Kidney (tissue), 13 donors: ENCODE measurements at regions not wholly inside any gene's neighbourhood (a gene's known extent, or its start where the extent isn't known, plus 50 kb on each side); places are given as distances from the start of the nearest gene placed in this dataset.

ENCODE experiments used
- DNase-seq, 5 donors: peaks; one replicate each; pipeline ENCODE4 v3.0.0-alpha.2; 2013 to 2020
- FAIRE-seq: peaks from 2 replicates; lab custom pipeline; 2012; peaks lifted over from hg19 to GRCh38; lab: Jason Lieb, UNC
- H3K27ac ChIP-seq, 2 donors: one replicate each; pipeline ENCODE4 v1.7.0; 2013; ENCODE audit warnings: low read depth in 2 of 2, low read length in 2 of 2, inconsistent platforms in 1 of 2
- H3K27me3 ChIP-seq: one replicate; pipeline ENCODE4 v1.7.1; 2013; ENCODE audit warnings: low read length, inconsistent platforms; ENCODE audit not compliant: control insufficient read depth, insufficient read depth
- H3K36me3 ChIP-seq, 3 donors: one replicate each; pipeline versions ENCODE4 v1.7.0 to v1.7.1; 2013; ENCODE audit warnings: low read length in 3 of 3, control low read depth in 1 of 3, inconsistent platforms in 1 of 3; ENCODE audit not compliant: insufficient read depth in 3 of 3, control insufficient read depth in 2 of 3
- H3K4me1 ChIP-seq, 3 donors: one replicate each; pipeline versions ENCODE4 v1.7.0 to v1.7.1; 2013; ENCODE audit warnings: low read length in 3 of 3, inconsistent platforms in 1 of 3, low read depth in 1 of 3; ENCODE audit not compliant: control insufficient read depth in 2 of 3, insufficient read depth in 2 of 3
- H3K4me3 ChIP-seq, 3 donors: one replicate each; pipeline versions ENCODE4 v1.7.0 to v1.8.1; 2013; ENCODE audit warnings: low read length in 3 of 3, control low read depth in 1 of 3, inconsistent platforms in 1 of 3
- H3K9ac ChIP-seq, 3 donors: one replicate each; pipeline versions ENCODE4 v1.7.0 to v1.7.1; 2013; ENCODE audit warnings: low read length in 3 of 3, control low read depth in 1 of 3, inconsistent platforms in 1 of 3
- H3K9me3 ChIP-seq, 3 donors: one replicate each; pipeline versions ENCODE4 v1.7.0 to v1.7.1; 2013; ENCODE audit warnings: low read length in 3 of 3, control low read depth in 1 of 3, inconsistent platforms in 1 of 3; ENCODE audit not compliant: control insufficient read depth in 2 of 3, insufficient read depth in 1 of 3
- CTCF ChIP-seq: IDR thresholded peaks from 3 replicates; pipeline ENCODE4 v1.5.1; 2012; ENCODE audit warnings: mild to moderate bottlenecking, moderate library complexity, borderline replicate concordance; ENCODE audit not compliant: insufficient read depth; ENCODE audit errors: extremely low read depth
- intact Hi-C: fragments of 100-400 bp; cut with DNase I; formaldehyde crosslinking; loops from one replicate; pipeline ENCODE4 v1.11.1; 2022
- donor health status: control.
- donor health status: control.
- donor health status: control.
- donor health status: control.
- donor health status: control.
- donor health status: DM: yes; HTN: yes; CAD: no.
- donor health status: Normal renal cell carcinoma (clear cell type).

- no peak for TF ChIP-seq CTCF
- H3K27me3 ChIP-seq = no peaks in the 10 kb centered on the region
- no peak overlapping the region for H3K9ac ChIP-seq
- H3K9me3 ChIP-seq = no peaks in the 10 kb centered on the region
- H3K4me1 ChIP-seq = no peaks in the 10 kb centered on the region
- DNase-seq = no peak
- no peak overlapping the region for H3K27ac ChIP-seq
- intact Hi-C loops = no loop called here
- no peaks in the 10 kb centered on the region for H3K36me3 ChIP-seq
- H3K4me3 ChIP-seq = no peak overlapping the region
- no peak for FAIRE-seq
These were observed 294.6 kb downstream of the ANXA1 start for GRCh38 chr9:73446306-73446705.

- intact Hi-C loops = no loop called here
- no peaks in the 10 kb centered on the region for H3K9me3 ChIP-seq
- H3K36me3 ChIP-seq = no peaks in the 10 kb centered on the region
- H3K4me3 ChIP-seq = no peak overlapping the region
- H3K27ac ChIP-seq = no peak overlapping the region
- no peak for TF ChIP-seq CTCF
- H3K9ac ChIP-seq = no peak overlapping the region
- H3K27me3 ChIP-seq = no peaks in the 10 kb centered on the region
- DNase-seq = peak in 1 of 5 donors; percentile 6
- H3K4me1 ChIP-seq = no peaks in the 10 kb centered on the region
- FAIRE-seq = no peak
These were observed 299.3 kb downstream of the ANXA1 start for GRCh38 chr9:73451003-73451402.

- Histone ChIP-seq H3K27me3 (no peaks in the 10 kb centered on the region), H3K4me3 (no peak overlapping the region), H3K9me3 (no peaks in the 10 kb centered on the region), H3K9ac (no peak overlapping the region), H3K27ac (no peak overlapping the region), H3K4me1 (no peaks in the 10 kb centered on the region), H3K36me3 (no peaks in the 10 kb centered on the region)
- FAIRE-seq (no peak), DNase-seq (no peak)
- no peak for TF ChIP-seq CTCF
- intact Hi-C loops = no loop called here
These were observed 308.2 kb downstream of the ANXA1 start for GRCh38 chr9:73459817-73460216.

- no peak for DNase-seq
- no peaks in the 10 kb centered on the region for H3K4me1 ChIP-seq
- no peaks in the 10 kb centered on the region for H3K9me3 ChIP-seq
- FAIRE-seq = no peak
- no peak overlapping the region for H3K4me3 ChIP-seq
- intact Hi-C loops = no loop called here
- TF ChIP-seq CTCF = no peak
- H3K36me3 ChIP-seq = no peaks in the 10 kb centered on the region
- H3K27ac ChIP-seq = no peak overlapping the region
- no peaks in the 10 kb centered on the region for H3K27me3 ChIP-seq
- H3K9ac ChIP-seq = no peak overlapping the region
These were observed 317.1 kb downstream of the ANXA1 start for GRCh38 chr9:73468716-73469115.
